Gastroesophageal sphincter (tissue), 4 donors: ENCODE measurements at regions not wholly inside any gene's neighbourhood (a gene's known extent, or its start where the extent isn't known, plus 50 kb on each side); places are given as distances from the start of the nearest gene placed in this dataset.
A peak's percentile ranks its signal among the peaks of the same experiment; 100 is the strongest.

Experiments used
- ATAC-seq: fragments of 150-250 bp; one replicate; pipeline ENCODE4 v1.9.1; 2016; ENCODE audit warnings: mild to moderate bottlenecking, moderate library complexity
- H3K27ac ChIP-seq, 4 donors: fragments of 200-600 bp; sonication (generic) in 3 of 4; 1 replicate in 3 of 4; 2 replicates in 1 of 4; pipeline ENCODE4 v1.5.1; 2016 to 2019
- H3K27me3 ChIP-seq: fragments of 200-600 bp; sonication (generic); one replicate; pipeline ENCODE4 v1.5.1; 2019
- H3K36me3 ChIP-seq, 2 donors: fragments of 200-600 bp; sonication (generic); one replicate each; pipeline ENCODE4 v1.5.1; 2019; ENCODE audit warnings: control low read depth in 1 of 2
- H3K4me1 ChIP-seq, 3 donors: fragments of 200-600 bp; sonication (generic); 1 replicate in 2 of 3; 2 replicates in 1 of 3; pipeline ENCODE4 v1.5.1; 2016 to 2019; ENCODE audit warnings: control low read depth in 2 of 3
- H3K4me3 ChIP-seq, 2 donors: fragments of 200-600 bp; sonication (generic); one replicate each; pipeline ENCODE4 v1.5.1; 2019; ENCODE audit warnings: mild to moderate bottlenecking in 1 of 2, moderate library complexity in 1 of 2
- H3K9me3 ChIP-seq, 3 donors: fragments of 200-600 bp; sonication (generic); one replicate each; pipeline ENCODE4 v1.5.1; 2017 to 2019; ENCODE audit warnings: control low read depth in 2 of 3
- CTCF ChIP-seq, 4 experiments: fragments of 200-600 bp in 2 of 4; fragments of 450-650 bp in 2 of 4; sonication (generic) in 1 of 4; IDR thresholded peaks; one replicate each; pipeline ENCODE4 v1.5.1; 2017 to 2019; ENCODE audit warnings: antibody characterized with exemption in 4 of 4, mild to moderate bottlenecking in 2 of 4, moderate library complexity in 2 of 4
- EP300 ChIP-seq: sonication (generic); formaldehyde crosslinking; IDR thresholded peaks from one replicate; pipeline ENCODE4 v1.6.1; 2017; ENCODE audit warnings: antibody characterized with exemption, mild to moderate bottlenecking
- POLR2A ChIP-seq, 2 donors: fragments of 450-650 bp; IDR thresholded peaks; one replicate each; pipeline ENCODE4 v1.6.1; 2017; ENCODE audit warnings: antibody characterized with exemption in 2 of 2, mild to moderate bottlenecking in 2 of 2, moderate library complexity in 1 of 2
- POLR2AphosphoS5 ChIP-seq: sonication (generic); formaldehyde crosslinking; IDR thresholded peaks from one replicate; pipeline ENCODE4 v1.6.1; 2017; ENCODE audit warnings: antibody characterized with exemption
- WGBS, 2 donors: methylation state at CpG; one replicate each; pipeline ENCODE4 v1.1.5; 2018; ENCODE audit warnings: low coverage in 1 of 2; 5-methylcytosine and 5-hydroxymethylcytosine counted together

- no peak overlapping the region for H3K27ac ChIP-seq
- H3K9me3 ChIP-seq = no peaks in the 10 kb centered on the region
- H3K27me3 ChIP-seq = no peaks in the 10 kb centered on the region
- no peaks in the 10 kb centered on the region for H3K36me3 ChIP-seq
- ATAC-seq = no peak
- no peak overlapping the region for H3K4me3 ChIP-seq
- WGBS, 2 donors = no CpG with 5 or more reads among the region's 13 CpGs
- peak in 1 of 4 experiments; percentile 16 for TF ChIP-seq CTCF (IDR thresholded peaks at IDR 0.05)
- no peak for TF ChIP-seq POLR2A (IDR thresholded peaks at IDR 0.05)
- TF ChIP-seq EP300 = no peak
- TF ChIP-seq POLR2AphosphoS5 = no peak
- no peaks in the 10 kb centered on the region for H3K4me1 ChIP-seq
Measured at GRCh38 chr20:48405909-48406308, 421.9 kb downstream of the PREX1 start.

GRCh38 chr20:48404598-48404997 lies 423.2 kb downstream of the PREX1 start:
- Histone ChIP-seq H3K9me3 (no peaks in the 10 kb centered on the region), H3K4me3 (no peak overlapping the region), H3K27ac (no peak overlapping the region), H3K27me3 (no peaks in the 10 kb centered on the region), H3K36me3 (no peaks in the 10 kb centered on the region), H3K4me1 (no peaks in the 10 kb centered on the region)
- ATAC-seq = no peak
- TF ChIP-seq CTCF (IDR thresholded peaks at IDR 0.05) (no peak), EP300 (no peak), POLR2A (IDR thresholded peaks at IDR 0.05) (no peak), POLR2AphosphoS5 (no peak)
- 89 to 94% methylated on average over 2 to 5 of the region's 5 CpGs for WGBS, 2 donors

GRCh38 chr20:48403167-48403761 lies 424.5 kb downstream of the PREX1 start:
- 84 to 100% methylated on average over 1 to 5 of the region's 7 CpGs for WGBS, 2 donors
- H3K36me3 ChIP-seq = no peaks in the 10 kb centered on the region
- no peak for ATAC-seq
- no peaks in the 10 kb centered on the region for H3K27me3 ChIP-seq
- TF ChIP-seq CTCF (IDR thresholded peaks at IDR 0.05) (no peak), POLR2A (IDR thresholded peaks at IDR 0.05) (no peak), POLR2AphosphoS5 (no peak), EP300 (no peak)
- H3K9me3 ChIP-seq = no peaks in the 10 kb centered on the region
- peaks cover 0 to 11% (median 2%) of the 10 kb centered on the region in 3 donors for H3K4me1 ChIP-seq
- no peak overlapping the region for H3K27ac ChIP-seq
- no peak overlapping the region for H3K4me3 ChIP-seq

- Histone ChIP-seq H3K4me3 (no peak overlapping the region), H3K36me3 (no peaks in the 10 kb centered on the region), H3K4me1 (peaks cover 0 to 12% (median 2%) of the 10 kb centered on the region in 3 donors), H3K27me3 (no peaks in the 10 kb centered on the region), H3K9me3 (no peaks in the 10 kb centered on the region), H3K27ac (no peak overlapping the region)
- WGBS, 2 donors = 58 to 76% methylated on average over 2 to 5 of the region's 6 CpGs
- no peak for ATAC-seq
- TF ChIP-seq POLR2A (IDR thresholded peaks at IDR 0.05) (no peak), EP300 (no peak), CTCF (IDR thresholded peaks at IDR 0.05) (no peak), POLR2AphosphoS5 (no peak)
Measured at GRCh38 chr20:48401359-48401758, 426.4 kb downstream of the PREX1 start.

GRCh38 chr20:48400009-48400408 lies 427.8 kb downstream of the PREX1 start:
- H3K4me1 ChIP-seq = peaks cover 0 to 12% (median 2%) of the 10 kb centered on the region in 3 donors
- H3K27ac ChIP-seq = no peak overlapping the region
- WGBS, 2 donors = 50 to 96% methylated on average over 1 to 3 of the region's 8 CpGs
- no peaks in the 10 kb centered on the region for H3K27me3 ChIP-seq
- no peak for ATAC-seq
- TF ChIP-seq CTCF (IDR thresholded peaks at IDR 0.05) = no peak
- no peak for TF ChIP-seq POLR2AphosphoS5
- no peak for TF ChIP-seq EP300
- no peak for TF ChIP-seq POLR2A (IDR thresholded peaks at IDR 0.05)
- H3K36me3 ChIP-seq = no peaks in the 10 kb centered on the region
- no peaks in the 10 kb centered on the region for H3K9me3 ChIP-seq
- H3K4me3 ChIP-seq = no peak overlapping the region
